Vagina (tissue), 2 donors: ENCODE measurements at regions not wholly inside any gene's neighbourhood (a gene's known extent, or its start where the extent isn't known, plus 50 kb on each side); places are given as distances from the start of the nearest gene placed in this dataset.

Source experiments
- DNase-seq, 2 donors: peaks; one replicate each; pipeline ENCODE4 v3.0.0-alpha.2; 2017; ENCODE audit errors: extremely low spot score in 2 of 2
- H3K27ac ChIP-seq: fragments of 200-600 bp; sonication (generic); one replicate; pipeline ENCODE4 v1.5.1; 2019
- H3K27me3 ChIP-seq: fragments of 200-600 bp; sonication (generic); one replicate; pipeline ENCODE4 v1.5.1; 2019
- H3K36me3 ChIP-seq, 2 donors: fragments of 200-600 bp; sonication (generic); one replicate each; pipeline ENCODE4 v1.5.1; 2017 to 2019
- H3K4me1 ChIP-seq: fragments of 200-600 bp; sonication (generic); one replicate; pipeline ENCODE4 v1.5.1; 2019
- H3K4me3 ChIP-seq, 2 donors: fragments of 200-600 bp; sonication (generic); 1 replicate in 1 of 2; 2 replicates in 1 of 2; pipeline ENCODE4 v1.5.1; 2016 to 2019
- H3K9me3 ChIP-seq: fragments of 200-600 bp; sonication (generic); one replicate; pipeline ENCODE4 v1.5.1; 2019
- POLR2A ChIP-seq, 2 donors: fragments of 450-650 bp; IDR thresholded peaks; one replicate each; pipeline ENCODE4 v1.6.1; 2017; ENCODE audit warnings: antibody characterized with exemption in 2 of 2, mild to moderate bottlenecking in 2 of 2, moderate library complexity in 2 of 2
- POLR2AphosphoS5 ChIP-seq, 2 donors: sonication (generic); formaldehyde crosslinking; IDR thresholded peaks; one replicate each; pipeline ENCODE4 v1.9.0; 2017; ENCODE audit warnings: antibody characterized with exemption in 2 of 2, mild to moderate bottlenecking in 2 of 2, low read depth in 1 of 2; ENCODE audit not compliant: insufficient read depth in 1 of 2
- intact Hi-C: fragments of 100-400 bp; cut with DNase I; formaldehyde crosslinking; loops from one replicate; pipeline ENCODE4 v1.15.1; 2023
- TF ChIP-seq, protein P1 (sequence below), 3 experiments: fragments of 450-650 bp in 2 of 3; fragments of 200-600 bp in 1 of 3; sonication (generic) in 1 of 3; IDR thresholded peaks; one replicate each; pipeline ENCODE4 v1.5.1; 2017 to 2019; ENCODE audit warnings: antibody characterized with exemption in 3 of 3, mild to moderate bottlenecking in 2 of 3, moderate library complexity in 2 of 3

- no peaks in the 10 kb centered on the region for H3K36me3 ChIP-seq
- intact Hi-C loops = no loop called here
- TF ChIP-seq POLR2AphosphoS5 (IDR thresholded peaks at IDR 0.05; ENCODE audit: insufficient read depth in 1 of 2, low read depth in 1 of 2) (no peak), POLR2A (IDR thresholded peaks at IDR 0.05) (no peak)
- TF ChIP-seq, protein P1, sequence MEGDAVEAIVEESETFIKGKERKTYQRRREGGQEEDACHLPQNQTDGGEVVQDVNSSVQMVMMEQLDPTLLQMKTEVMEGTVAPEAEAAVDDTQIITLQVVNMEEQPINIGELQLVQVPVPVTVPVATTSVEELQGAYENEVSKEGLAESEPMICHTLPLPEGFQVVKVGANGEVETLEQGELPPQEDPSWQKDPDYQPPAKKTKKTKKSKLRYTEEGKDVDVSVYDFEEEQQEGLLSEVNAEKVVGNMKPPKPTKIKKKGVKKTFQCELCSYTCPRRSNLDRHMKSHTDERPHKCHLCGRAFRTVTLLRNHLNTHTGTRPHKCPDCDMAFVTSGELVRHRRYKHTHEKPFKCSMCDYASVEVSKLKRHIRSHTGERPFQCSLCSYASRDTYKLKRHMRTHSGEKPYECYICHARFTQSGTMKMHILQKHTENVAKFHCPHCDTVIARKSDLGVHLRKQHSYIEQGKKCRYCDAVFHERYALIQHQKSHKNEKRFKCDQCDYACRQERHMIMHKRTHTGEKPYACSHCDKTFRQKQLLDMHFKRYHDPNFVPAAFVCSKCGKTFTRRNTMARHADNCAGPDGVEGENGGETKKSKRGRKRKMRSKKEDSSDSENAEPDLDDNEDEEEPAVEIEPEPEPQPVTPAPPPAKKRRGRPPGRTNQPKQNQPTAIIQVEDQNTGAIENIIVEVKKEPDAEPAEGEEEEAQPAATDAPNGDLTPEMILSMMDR (IDR thresholded peaks at IDR 0.05) = no peak
- H3K27me3 ChIP-seq = no peaks in the 10 kb centered on the region
- no peak for DNase-seq
- H3K9me3 ChIP-seq = no peaks in the 10 kb centered on the region
- H3K4me3 ChIP-seq = no peak overlapping the region
- no peak overlapping the region for H3K27ac ChIP-seq
- no peaks in the 10 kb centered on the region for H3K4me1 ChIP-seq
Measured at GRCh38 chr4:175450446-175450845, 361.6 kb downstream of the GPM6A start.

GRCh38 chr4:175451238-175451965, 360.7 kb downstream of the GPM6A start:
- Histone ChIP-seq H3K4me1 (no peaks in the 10 kb centered on the region), H3K27ac (no peak overlapping the region), H3K36me3 (no peaks in the 10 kb centered on the region), H3K9me3 (no peaks in the 10 kb centered on the region), H3K4me3 (no peak overlapping the region), H3K27me3 (no peaks in the 10 kb centered on the region)
- TF ChIP-seq POLR2A (IDR thresholded peaks at IDR 0.05) = no peak
- TF ChIP-seq, protein P1 (IDR thresholded peaks at IDR 0.05) = no peak
- TF ChIP-seq POLR2AphosphoS5 (IDR thresholded peaks at IDR 0.05; ENCODE audit: insufficient read depth in 1 of 2, low read depth in 1 of 2) = no peak
- intact Hi-C loops = no loop called here
- no peak for DNase-seq

DNA sequence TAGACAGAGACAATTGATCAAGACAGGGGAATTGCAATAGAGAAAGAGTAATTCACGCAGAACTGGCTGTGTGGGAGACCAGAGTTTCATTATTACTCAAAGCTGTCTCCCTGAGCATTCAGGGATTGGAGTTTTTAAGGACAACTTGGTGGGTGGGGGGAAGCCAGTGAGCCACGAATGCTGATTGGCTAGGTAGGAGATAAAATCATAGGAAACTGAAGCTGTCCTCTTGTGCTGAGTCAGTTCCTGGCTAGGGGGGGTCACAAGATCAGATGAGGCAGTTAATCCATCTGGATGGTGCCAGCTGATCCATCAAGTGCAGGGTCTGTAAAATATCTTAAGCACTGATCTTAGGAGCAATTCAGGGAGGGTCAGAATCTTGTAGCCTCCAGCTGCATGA, 358.6 kb downstream of the GPM6A start:
- H3K36me3 ChIP-seq = no peaks in the 10 kb centered on the region
- intact Hi-C loops = no loop called here
- TF ChIP-seq POLR2A (IDR thresholded peaks at IDR 0.05) = no peak
- no peak for TF ChIP-seq POLR2AphosphoS5 (IDR thresholded peaks at IDR 0.05; ENCODE audit: insufficient read depth in 1 of 2, low read depth in 1 of 2)
- TF ChIP-seq, protein P1 (IDR thresholded peaks at IDR 0.05) = no peak

DNA sequence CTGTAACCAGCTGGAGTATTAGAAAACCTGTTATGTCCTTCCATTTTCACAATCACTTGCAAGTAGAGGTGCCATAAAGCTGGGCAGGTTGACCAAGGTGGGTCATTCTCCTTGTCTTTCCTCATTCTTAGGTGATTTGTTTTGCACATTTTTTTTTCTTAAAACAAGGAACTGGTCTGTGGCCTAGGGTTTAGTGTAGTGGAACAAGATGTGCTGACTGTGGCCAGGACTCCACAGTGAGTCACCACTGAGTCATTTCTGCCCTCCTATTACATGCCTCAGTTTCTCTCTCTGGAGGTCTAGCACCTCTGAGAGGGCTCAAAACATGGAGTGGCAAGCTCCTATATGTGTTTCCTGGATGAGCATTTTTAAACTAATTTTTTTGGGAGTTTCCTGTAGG, 355.9 kb downstream of the GPM6A start:
- TF ChIP-seq POLR2A (IDR thresholded peaks at IDR 0.05) (no peak), POLR2AphosphoS5 (IDR thresholded peaks at IDR 0.05; ENCODE audit: insufficient read depth in 1 of 2, low read depth in 1 of 2) (no peak)
- TF ChIP-seq, protein P1 (IDR thresholded peaks at IDR 0.05) = no peak
- no peaks in the 10 kb centered on the region for H3K9me3 ChIP-seq
- no peaks in the 10 kb centered on the region for H3K4me1 ChIP-seq
- intact Hi-C loops = no loop called here
- no peaks in the 10 kb centered on the region for H3K27me3 ChIP-seq
- no peak overlapping the region for H3K4me3 ChIP-seq
- no peaks in the 10 kb centered on the region for H3K36me3 ChIP-seq
- no peak for DNase-seq
- no peak overlapping the region for H3K27ac ChIP-seq

More for the DNA sequence above, 358.6 kb downstream of the GPM6A start:
- no peaks in the 10 kb centered on the region for H3K9me3 ChIP-seq
- H3K4me1 ChIP-seq = no peaks in the 10 kb centered on the region
- no peak overlapping the region for H3K4me3 ChIP-seq
- H3K27me3 ChIP-seq = no peaks in the 10 kb centered on the region
- no peak for DNase-seq
- no peak overlapping the region for H3K27ac ChIP-seq

DNA sequence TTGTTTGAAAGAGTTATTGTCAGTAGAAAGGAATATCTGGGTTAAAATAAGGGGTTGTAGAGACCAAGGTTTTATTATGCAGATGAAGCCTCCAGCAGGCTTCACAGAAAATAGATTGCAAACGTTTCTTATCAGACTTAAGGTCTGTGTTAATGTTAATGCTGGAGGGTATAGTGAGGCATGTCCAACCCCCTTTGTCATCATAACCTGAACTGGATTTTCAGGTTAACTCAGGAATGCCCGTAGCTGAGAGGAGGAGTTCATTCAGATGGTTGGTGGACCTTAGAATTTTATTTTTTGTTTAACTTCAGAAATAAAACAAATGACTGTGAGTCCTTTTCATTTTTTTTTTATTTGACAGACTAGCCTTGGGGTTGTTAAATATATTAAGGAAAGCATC, 354.1 kb downstream of the GPM6A start:
- Histone ChIP-seq H3K9me3 (no peaks in the 10 kb centered on the region), H3K4me3 (no peak overlapping the region), H3K27ac (no peak overlapping the region), H3K36me3 (no peaks in the 10 kb centered on the region), H3K4me1 (no peaks in the 10 kb centered on the region), H3K27me3 (no peaks in the 10 kb centered on the region)
- no peak for DNase-seq
- intact Hi-C loops = no loop called here
- TF ChIP-seq, protein P1 (IDR thresholded peaks at IDR 0.05) = no peak
- TF ChIP-seq POLR2AphosphoS5 (IDR thresholded peaks at IDR 0.05; ENCODE audit: insufficient read depth in 1 of 2, low read depth in 1 of 2) (no peak), POLR2A (IDR thresholded peaks at IDR 0.05) (no peak)
